GM18505 (cell line): ENCODE measurements at regions not wholly inside any gene's neighbourhood (a gene's known extent, or its start where the extent isn't known, plus 50 kb on each side); places are given as distances from the start of the nearest gene placed in this dataset.

Experiments
- ATAC-seq: cut with Tn5 transposase; IDR thresholded peaks from one replicate; pipeline ENCODE4 v1.9.1; 2021; ENCODE audit not compliant: unreplicated experiment
- POLR2A ChIP-seq: IDR thresholded peaks from 4 replicates; pipeline ENCODE4 v1.6.1; 2011; ENCODE audit warnings: borderline replicate concordance; ENCODE audit not compliant: insufficient read depth, insufficient read length; ENCODE audit errors: extremely low read depth

GRCh38 chr2:21244161-21244560 lies 120.4 kb downstream of the TDRD15 start:
- TF ChIP-seq POLR2A, result no peak
- no peak for ATAC-seq

- TF ChIP-seq POLR2A, result no peak
- no peak for ATAC-seq
Observed at GRCh38 chr2:21245565-21245964, 121.8 kb downstream of the TDRD15 start.

GRCh38 chr2:21249367-21249766 lies 125.6 kb downstream of the TDRD15 start:
- no peak for ATAC-seq
- TF ChIP-seq POLR2A, result no peak

- ATAC-seq, result no peak
- no peak for TF ChIP-seq POLR2A
Observed at GRCh38 chr2:21250673-21251072, 126.9 kb downstream of the TDRD15 start.

GRCh38 chr2:21251216-21251980 lies 127.6 kb downstream of the TDRD15 start:
- no peak for ATAC-seq
- TF ChIP-seq POLR2A, result no peak

- TF ChIP-seq POLR2A, result no peak
- ATAC-seq, result no peak
Observed at GRCh38 chr2:21253311-21254027, 129.7 kb downstream of the TDRD15 start.

- no peak for TF ChIP-seq POLR2A
Observed at GRCh38 chr2:21254170-21254965, 130.6 kb downstream of the TDRD15 start.

GRCh38 chr2:21256006-21256405 lies 132.2 kb downstream of the TDRD15 start:
- TF ChIP-seq POLR2A, result no peak
- peak; percentile 80 for ATAC-seq

More at GRCh38 chr2:21254170-21254965, 130.6 kb downstream of the TDRD15 start:
- ATAC-seq, result no peak

GRCh38 chr2:21257621-21258020 lies 133.9 kb downstream of the TDRD15 start:
- no peak for TF ChIP-seq POLR2A
- ATAC-seq, result no peak

GRCh38 chr2:21258082-21258481 lies 134.3 kb downstream of the TDRD15 start:
- no peak for ATAC-seq
- no peak for TF ChIP-seq POLR2A

DNA sequence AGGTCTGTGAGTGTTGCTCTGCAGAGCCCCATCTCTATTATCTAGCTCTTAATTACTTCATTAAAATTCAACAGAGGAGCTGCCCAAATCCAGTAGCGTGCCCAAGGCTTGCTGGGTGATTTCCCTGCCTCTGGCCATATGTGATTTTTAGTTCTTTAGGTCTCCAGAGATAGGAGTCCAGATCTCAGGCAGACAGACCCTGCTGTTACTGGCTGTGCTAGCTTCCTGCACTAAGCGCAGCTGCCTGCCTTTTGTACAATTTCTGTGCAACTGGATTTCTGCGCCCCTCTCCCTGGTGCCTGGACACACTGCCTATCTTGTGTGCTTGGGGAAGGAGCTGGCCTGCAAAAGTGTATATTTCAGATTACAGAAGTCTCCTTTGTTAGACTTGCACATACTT lies 136.5 kb downstream of the TDRD15 start:
- TF ChIP-seq POLR2A, result no peak
- no peak for ATAC-seq

DNA sequence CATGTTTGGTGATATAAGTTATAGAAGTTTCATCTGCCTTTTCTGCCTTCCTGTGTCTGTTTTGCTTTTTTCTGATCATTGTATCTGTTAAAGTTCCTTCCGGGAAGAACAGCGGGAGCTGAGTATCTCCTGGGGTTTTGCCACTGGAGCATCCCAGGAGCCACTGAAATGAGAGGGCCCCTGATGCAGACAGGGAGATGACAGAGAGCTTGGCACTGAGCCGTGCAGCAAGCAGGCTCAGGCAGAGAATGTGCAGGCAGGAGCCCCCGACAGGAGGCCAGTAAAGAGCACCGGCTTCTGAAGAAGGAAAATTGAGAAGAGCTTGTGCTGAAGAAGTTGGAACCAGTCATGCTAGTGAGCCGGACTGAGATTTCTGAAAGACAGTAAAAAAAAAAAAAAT lies 137.8 kb downstream of the TDRD15 start:
- no peak for TF ChIP-seq POLR2A
- no peak for ATAC-seq

DNA sequence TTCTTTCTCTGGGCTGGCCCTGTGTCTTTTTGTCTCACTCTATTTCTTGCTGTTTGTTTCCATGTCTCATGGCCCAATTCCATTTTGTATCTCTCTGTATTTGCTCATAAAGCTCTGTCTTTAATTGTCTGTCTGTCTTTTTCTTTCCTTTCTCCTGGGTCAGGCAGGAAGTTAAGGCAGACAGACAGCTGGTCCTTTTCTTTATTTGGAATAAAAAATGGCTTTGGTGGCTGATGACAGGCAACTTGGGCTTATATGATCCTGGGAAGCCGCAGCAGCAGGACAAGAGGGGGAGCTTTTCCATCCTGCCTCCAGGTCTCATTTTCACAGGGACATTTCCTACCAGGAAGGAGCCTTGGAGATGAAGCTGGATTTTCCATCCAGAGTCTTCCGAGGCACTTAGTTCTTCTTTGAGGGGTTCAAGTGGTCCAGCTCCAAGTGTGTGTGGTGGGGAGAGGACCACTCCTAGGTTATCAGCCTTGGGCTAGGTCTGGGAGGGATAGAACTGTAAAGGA lies 138.7 kb downstream of the TDRD15 start:
- no peak for TF ChIP-seq POLR2A
- ATAC-seq, result no peak
